OCI-LY7 (cell line): ENCODE measurements at regions not wholly inside any gene's neighbourhood (a gene's known extent, or its start where the extent isn't known, plus 50 kb on each side); places are given as distances from the start of the nearest gene placed in this dataset.

Experiments
- BruUV-seq: library from RNA; stranded (reverse); fragments of 400-500 nt; replicated peaks from 2 replicates; lab custom pipeline; 2021; lab: Mats Ljungman, UMichigan
- CTCF ChIA-PET: fragments of 300-600 bp; sonication (Branson Sonifier 250); formaldehyde crosslinking; loops from one replicate; lab custom pipeline; 2022; ENCODE audit warnings: antibody characterized with exemption; ENCODE audit not compliant: unreplicated experiment; lab: Charles Lee
- POLR2A ChIA-PET: fragments of 300-600 bp; sonication (Branson Sonifier 250); formaldehyde crosslinking; loops from one replicate; lab custom pipeline; 2022; ENCODE audit warnings: antibody characterized with exemption; lab: Charles Lee
- DNase-seq: peaks from one replicate; pipeline ENCODE4 v3.0.0-alpha.2; 2015; ENCODE audit warnings: low spot score
- H2AFZ ChIP-seq: fragments of 200-600 bp; sonication (generic), shearing (Covaris generic); 2 replicates; pipeline ENCODE4 v1.6.1; 2014; ENCODE audit warnings: mild to moderate bottlenecking, antibody characterized with exemption, low read length, moderate library complexity
- H3K27ac ChIP-seq: fragments of 200-600 bp; sonication (generic); 2 replicates; pipeline ENCODE4 v1.5.1; 2014; ENCODE audit warnings: mixed run types, low read depth, mild to moderate bottlenecking, moderate library complexity, low read length, inconsistent platforms; ENCODE audit not compliant: poor library complexity, severe bottlenecking
- H3K36me3 ChIP-seq: fragments of 200-600 bp; sonication (generic); 2 replicates; pipeline ENCODE4 v1.6.1; 2014; ENCODE audit warnings: mild to moderate bottlenecking, antibody characterized with exemption, low read length, moderate library complexity, mixed read lengths; ENCODE audit not compliant: insufficient read depth
- H3K4me1 ChIP-seq: fragments of 200-600 bp; sonication (generic); 2 replicates; pipeline ENCODE4 v1.5.1; 2014; ENCODE audit warnings: mild to moderate bottlenecking, low read length; ENCODE audit not compliant: insufficient read depth, poor library complexity, severe bottlenecking
- H3K4me2 ChIP-seq: fragments of 200-600 bp; sonication (generic); 2 replicates; pipeline ENCODE4 v1.6.1; 2014; ENCODE audit warnings: mild to moderate bottlenecking, low read length
- H3K4me3 ChIP-seq: fragments of 200-600 bp; sonication (generic); 2 replicates; pipeline ENCODE4 v1.5.1; 2014; ENCODE audit warnings: mild to moderate bottlenecking, low read depth, low read length; ENCODE audit not compliant: poor library complexity, severe bottlenecking
- H3K79me2 ChIP-seq: fragments of 200-600 bp; sonication (generic); 2 replicates; pipeline ENCODE4 v1.6.1; 2016; ENCODE audit warnings: low read depth, mild to moderate bottlenecking, low read length, moderate library complexity, mixed read lengths; ENCODE audit not compliant: insufficient read depth
- H3K9me2 ChIP-seq: fragments of 200-600 bp; sonication (generic); 2 replicates; pipeline ENCODE4 v1.6.1; 2016; ENCODE audit warnings: mild to moderate bottlenecking, low read length, mixed read lengths; ENCODE audit not compliant: insufficient read depth
- H3K9me3 ChIP-seq: fragments of 200-600 bp; sonication (generic); 2 replicates; pipeline ENCODE4 v1.6.1; 2014; ENCODE audit warnings: mild to moderate bottlenecking, mixed run types, low read length, mixed read lengths
- H4K20me1 ChIP-seq: fragments of 200-600 bp; sonication (generic); 2 replicates; pipeline ENCODE4 v1.6.1; 2014; ENCODE audit warnings: mild to moderate bottlenecking, antibody characterized with exemption, low read length, moderate library complexity, mixed read lengths; ENCODE audit not compliant: insufficient read depth
- EZH2phosphoT487 ChIP-seq: fragments of 200-600 bp; sonication (generic); IDR thresholded peaks from 2 replicates; pipeline ENCODE4 v1.6.1; 2018; ENCODE audit warnings: low read depth, borderline replicate concordance, mild to moderate bottlenecking, mixed run types, antibody characterized with exemption, low read length, moderate library complexity, mixed read lengths
- intact Hi-C: fragments of 100-400 bp; cut with micrococcal nuclease; formaldehyde crosslinking; loops from one replicate; pipeline ENCODE4 v1.10.0; 2022; ENCODE audit not compliant: unreplicated experiment
- TF ChIP-seq, protein P1 (sequence below): fragments of 200-600 bp; sonication (generic); conservative IDR thresholded peaks from 2 replicates; pipeline ENCODE4 v1.5.1; 2014; ENCODE audit warnings: mild to moderate bottlenecking, antibody characterized with exemption, low read length, moderate library complexity, mixed read lengths

DNA sequence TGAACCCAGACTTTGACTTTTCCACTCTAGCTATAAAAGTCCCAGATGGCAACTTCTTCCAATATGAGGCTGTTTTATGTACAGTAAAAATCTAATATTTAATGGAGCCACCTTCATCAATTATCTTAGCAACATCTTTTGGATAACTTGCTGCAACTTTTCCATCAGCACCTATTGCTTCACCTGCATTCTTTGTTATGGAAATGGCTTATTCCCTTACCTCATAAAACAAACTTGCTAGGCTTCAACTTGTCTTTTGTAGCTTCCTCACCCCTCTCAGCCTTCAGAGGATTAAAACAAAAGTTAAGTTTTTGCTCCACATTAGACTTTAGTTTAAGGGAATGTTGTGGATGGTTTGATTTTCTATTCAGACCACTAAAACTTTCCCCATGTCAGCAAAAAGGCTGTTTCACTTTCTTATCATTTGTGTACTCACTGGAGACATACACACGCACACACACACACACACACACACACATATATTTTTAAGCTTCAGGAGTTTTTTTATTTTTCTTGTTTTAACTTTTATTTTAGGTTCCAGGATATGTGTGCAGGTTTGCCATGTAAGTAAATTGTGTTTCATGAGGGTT lies 1296.1 kb upstream of the PABPC4L start:
- intact Hi-C loops: no loop called here
- DNase-seq: no peak
- no peak for TF ChIP-seq EZH2phosphoT487
- TF ChIP-seq, protein P1, sequence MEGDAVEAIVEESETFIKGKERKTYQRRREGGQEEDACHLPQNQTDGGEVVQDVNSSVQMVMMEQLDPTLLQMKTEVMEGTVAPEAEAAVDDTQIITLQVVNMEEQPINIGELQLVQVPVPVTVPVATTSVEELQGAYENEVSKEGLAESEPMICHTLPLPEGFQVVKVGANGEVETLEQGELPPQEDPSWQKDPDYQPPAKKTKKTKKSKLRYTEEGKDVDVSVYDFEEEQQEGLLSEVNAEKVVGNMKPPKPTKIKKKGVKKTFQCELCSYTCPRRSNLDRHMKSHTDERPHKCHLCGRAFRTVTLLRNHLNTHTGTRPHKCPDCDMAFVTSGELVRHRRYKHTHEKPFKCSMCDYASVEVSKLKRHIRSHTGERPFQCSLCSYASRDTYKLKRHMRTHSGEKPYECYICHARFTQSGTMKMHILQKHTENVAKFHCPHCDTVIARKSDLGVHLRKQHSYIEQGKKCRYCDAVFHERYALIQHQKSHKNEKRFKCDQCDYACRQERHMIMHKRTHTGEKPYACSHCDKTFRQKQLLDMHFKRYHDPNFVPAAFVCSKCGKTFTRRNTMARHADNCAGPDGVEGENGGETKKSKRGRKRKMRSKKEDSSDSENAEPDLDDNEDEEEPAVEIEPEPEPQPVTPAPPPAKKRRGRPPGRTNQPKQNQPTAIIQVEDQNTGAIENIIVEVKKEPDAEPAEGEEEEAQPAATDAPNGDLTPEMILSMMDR: no peak
- Histone ChIP-seq H3K9me2 (no peaks in the 10 kb centered on the region), H2AFZ (no peak overlapping the region), H3K4me2 (no peak overlapping the region), H4K20me1 (no peaks in the 10 kb centered on the region), H3K36me3 (no peaks in the 10 kb centered on the region), H3K4me1 (no peaks in the 10 kb centered on the region), H3K9me3 (no peaks in the 10 kb centered on the region), H3K27ac (no peak overlapping the region), H3K4me3 (no peak overlapping the region), H3K79me2 (no peaks in the 10 kb centered on the region)
- no TSS peak for BruUV-seq
- ChIA-PET POLR2A (interaction anchor here (0.8 to 0.9 kb wide), 2 partner anchors 9 to 12 kb away, joined by 3 to 6 read pairs; no protein-coding TSS in a partner anchor), CTCF (no interaction called here)

DNA sequence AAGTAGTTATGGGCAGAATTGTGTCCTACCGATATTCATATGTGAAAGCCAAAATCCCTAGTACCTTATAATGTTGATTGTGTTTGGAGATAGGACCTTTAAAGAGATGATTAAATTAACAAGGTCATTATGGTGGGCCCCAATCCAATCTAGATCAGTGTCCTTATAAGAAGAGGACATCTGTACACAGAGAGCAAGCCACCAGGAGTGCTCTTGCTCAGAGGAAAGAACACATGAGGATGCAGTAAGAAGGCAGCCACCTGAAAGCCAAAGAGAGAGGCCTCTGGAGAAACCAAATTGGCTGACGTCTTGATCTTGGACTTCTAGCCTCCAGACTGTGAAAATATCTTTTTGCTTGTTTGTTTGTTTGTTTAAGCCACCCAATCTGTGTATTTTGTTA lies 1290.8 kb upstream of the PABPC4L start:
- intact Hi-C loops: no loop called here

DNA sequence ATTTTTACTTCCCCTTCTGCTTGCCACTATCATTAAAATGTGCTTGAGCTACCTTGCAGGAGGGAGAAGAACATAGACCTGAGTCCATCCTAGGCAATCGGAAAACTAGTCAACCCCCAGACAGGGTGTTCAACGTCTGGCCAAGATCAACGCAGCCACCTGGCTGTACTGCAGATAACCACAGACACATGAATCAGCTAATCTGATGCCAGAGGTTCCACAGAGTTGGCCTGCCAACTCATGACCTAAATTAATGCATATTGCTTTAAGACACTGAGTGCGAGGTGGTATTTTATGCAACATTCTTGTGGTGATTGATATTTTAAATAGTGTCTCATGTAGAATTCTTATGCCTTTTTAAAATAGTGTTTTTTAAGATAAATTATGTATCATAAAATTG lies 1283.8 kb upstream of the PABPC4L start:
- ChIA-PET POLR2A (interaction anchor here (0.6 to 1.7 kb wide), 2 partner anchors 10 to 13 kb away, joined by 3 to 4 read pairs; no protein-coding TSS in a partner anchor), CTCF (no interaction called here)
- no peaks in the 10 kb centered on the region for H3K79me2 ChIP-seq
- no peak overlapping the region for H2AFZ ChIP-seq
- H3K4me1 ChIP-seq: no peaks in the 10 kb centered on the region
- no peaks in the 10 kb centered on the region for H3K9me2 ChIP-seq
- no peak overlapping the region for H3K4me2 ChIP-seq
- no peaks in the 10 kb centered on the region for H4K20me1 ChIP-seq
- no peak overlapping the region for H3K27ac ChIP-seq
- TF ChIP-seq, protein P1: no peak
- no peak for TF ChIP-seq EZH2phosphoT487
- intact Hi-C loops: no loop called here
- H3K36me3 ChIP-seq: no peaks in the 10 kb centered on the region
- no TSS peak for BruUV-seq
- H3K9me3 ChIP-seq: no peaks in the 10 kb centered on the region
- no peak for DNase-seq
- H3K4me3 ChIP-seq: no peak overlapping the region

More for the DNA sequence above, 1290.8 kb upstream of the PABPC4L start:
- Histone ChIP-seq H3K4me3 (no peak overlapping the region), H4K20me1 (no peaks in the 10 kb centered on the region), H3K9me2 (no peaks in the 10 kb centered on the region), H3K4me1 (no peaks in the 10 kb centered on the region), H3K9me3 (no peaks in the 10 kb centered on the region), H3K27ac (no peak overlapping the region), H3K79me2 (no peaks in the 10 kb centered on the region), H3K36me3 (no peaks in the 10 kb centered on the region), H2AFZ (no peak overlapping the region), H3K4me2 (no peak overlapping the region)
- POLR2A ChIA-PET: no interaction called here
- no TSS peak for BruUV-seq
- CTCF ChIA-PET: no interaction called here
- TF ChIP-seq, protein P1: no peak
- no peak for TF ChIP-seq EZH2phosphoT487
- DNase-seq: no peak
